T-helper 1 cell (primary cell): ENCODE measurements at regions not wholly inside any gene's neighbourhood (a gene's known extent, or its start where the extent isn't known, plus 50 kb on each side); places are given as distances from the start of the nearest gene placed in this dataset.

Source experiments
- DNase-seq, 5 donors: peaks; one replicate each; pipeline ENCODE4 v3.0.0-alpha.2; 2012 to 2020

- DNase-seq = no peak
These were observed 293.1 kb downstream of the ARHGAP12 start for GRCh38 chr10:31635415-31636065.

DNA sequence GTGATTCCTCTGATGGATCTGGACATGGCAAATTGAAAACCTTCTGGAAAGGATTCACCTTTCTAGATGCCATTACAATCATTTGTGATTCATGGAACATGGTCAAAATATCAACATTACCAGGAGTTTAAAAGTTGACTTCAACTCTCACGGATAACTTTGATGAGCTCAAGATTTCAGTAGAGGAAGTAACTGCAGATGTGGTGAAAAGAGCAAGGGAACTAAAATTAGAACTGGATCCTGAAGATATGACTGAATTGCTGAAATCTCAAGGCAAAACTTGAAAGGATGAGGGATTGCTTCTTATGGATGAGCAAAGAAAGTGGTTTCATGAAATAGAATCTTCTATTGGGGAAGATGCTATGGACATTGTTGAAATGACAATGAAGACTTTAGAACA lies 293.6 kb downstream of the ARHGAP12 start:
- no peak for DNase-seq

DNA sequence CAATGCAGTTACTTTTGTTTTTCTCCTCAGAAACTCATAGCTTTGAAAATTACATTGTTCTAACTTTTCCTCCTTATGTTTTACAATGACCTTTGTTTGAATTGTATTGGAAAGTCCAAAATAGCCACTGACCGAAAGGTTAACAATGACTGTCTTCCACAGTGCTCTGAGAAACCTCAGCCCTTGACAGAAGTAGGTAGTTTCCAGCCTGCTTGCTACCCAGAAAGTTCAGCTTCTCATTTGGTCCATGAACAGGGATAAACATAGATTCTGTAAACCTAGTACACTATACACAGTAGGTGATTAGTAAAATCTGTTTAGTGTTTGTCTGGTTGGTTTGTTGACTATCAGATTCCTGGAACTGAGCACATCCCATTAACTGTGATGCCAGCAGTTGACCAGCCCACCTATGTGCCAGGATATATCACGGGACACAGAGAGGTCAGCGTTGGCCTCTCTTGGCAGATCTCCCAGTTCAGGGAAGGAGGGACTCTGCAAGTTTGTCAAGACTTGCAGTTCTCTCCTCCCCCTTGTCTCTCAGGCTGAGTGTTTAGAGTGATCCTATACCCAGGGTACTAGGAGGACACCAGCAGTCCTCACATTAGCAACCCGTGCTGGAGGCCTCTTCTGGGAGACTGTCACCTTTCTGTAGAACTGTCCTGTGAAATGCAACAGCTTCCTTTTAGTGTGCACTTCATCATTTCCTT lies 297.6 kb downstream of the ARHGAP12 start:
- DNase-seq = no peak

DNA sequence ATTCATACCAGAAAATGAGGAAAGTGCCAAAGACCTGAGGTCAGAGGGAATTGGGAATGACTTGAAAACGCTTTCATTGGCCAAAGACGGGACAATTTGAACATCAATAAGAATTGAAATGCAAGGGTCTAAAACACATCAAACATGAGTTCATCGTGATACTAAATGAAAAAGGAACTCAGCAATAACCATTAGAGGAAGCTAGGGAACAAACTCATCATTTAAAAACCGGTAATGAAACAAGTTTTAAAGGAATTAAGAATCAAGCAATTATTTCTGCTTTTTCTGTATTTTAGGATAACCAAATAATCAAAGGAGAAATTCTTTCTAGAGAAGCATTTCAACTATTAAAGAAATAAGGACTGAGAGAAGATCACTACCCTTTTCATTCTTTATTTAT lies 303.1 kb downstream of the ARHGAP12 start:
- DNase-seq = no peak

GRCh38 chr10:31624611-31625010 lies 304.0 kb downstream of the ARHGAP12 start:
- no peak for DNase-seq

- DNase-seq = no peak
These were observed 304.7 kb downstream of the ARHGAP12 start for GRCh38 chr10:31623947-31624346.

- no peak for DNase-seq
These were observed 304.4 kb downstream of the ZEB1 start for GRCh38 chr10:31623466-31623865.

DNA sequence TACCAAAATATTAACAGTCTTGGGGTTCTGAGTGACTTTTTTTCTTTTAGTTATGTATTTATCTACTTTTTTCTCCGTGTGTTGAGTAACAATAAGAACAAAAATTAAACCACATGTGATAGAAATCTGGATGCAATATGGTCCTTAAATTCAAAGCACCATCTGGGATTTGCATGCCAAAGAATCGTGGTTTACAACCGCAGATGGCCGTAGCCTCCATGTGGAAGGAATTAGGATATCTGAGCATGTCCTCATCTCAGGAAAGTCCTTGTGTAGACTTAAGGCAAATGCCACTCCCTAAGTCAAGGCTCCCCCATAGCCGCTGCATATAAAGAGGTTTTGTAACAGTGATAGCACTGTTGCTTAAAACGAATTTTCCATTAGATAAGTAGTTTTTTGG lies 304.0 kb downstream of the ZEB1 start:
- no peak for DNase-seq

GRCh38 chr10:31621733-31622132 lies 302.7 kb downstream of the ZEB1 start:
- no peak for DNase-seq

- no peak for DNase-seq
These were observed 301.5 kb downstream of the ZEB1 start for GRCh38 chr10:31620226-31621151.

DNA sequence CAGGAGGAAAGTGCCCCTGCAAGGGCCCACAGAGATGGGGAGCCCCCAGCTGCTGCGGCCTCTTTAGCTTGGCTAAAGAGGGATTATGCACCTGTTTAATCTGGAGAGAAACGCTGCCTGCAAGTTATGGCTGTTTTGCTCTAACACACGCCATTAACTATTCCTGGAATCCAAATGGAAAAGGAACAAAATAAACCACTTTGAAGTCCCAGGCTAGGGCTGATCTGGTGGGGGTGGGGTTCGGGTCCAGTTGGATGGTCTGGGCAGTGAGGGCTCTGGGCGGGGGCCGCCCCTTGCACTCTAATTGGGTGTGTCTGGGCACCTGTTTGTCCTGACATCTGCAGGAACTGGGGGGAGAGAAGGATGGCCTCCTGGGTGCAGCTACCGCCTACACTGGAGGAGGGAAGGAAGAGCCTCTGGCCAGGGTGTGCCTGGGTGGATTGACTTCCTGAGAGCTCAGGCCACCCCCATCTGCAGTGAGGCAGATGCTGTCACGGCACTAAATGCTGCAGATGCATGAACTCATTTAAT lies 300.6 kb downstream of the ZEB1 start:
- no peak for DNase-seq

GRCh38 chr10:31618541-31619291 lies 299.7 kb downstream of the ZEB1 start:
- DNase-seq = no peak

GRCh38 chr10:31617757-31618156 lies 298.7 kb downstream of the ZEB1 start:
- no peak for DNase-seq

- DNase-seq = no peak
These were observed 298.1 kb downstream of the ZEB1 start for GRCh38 chr10:31617133-31617532.

DNA sequence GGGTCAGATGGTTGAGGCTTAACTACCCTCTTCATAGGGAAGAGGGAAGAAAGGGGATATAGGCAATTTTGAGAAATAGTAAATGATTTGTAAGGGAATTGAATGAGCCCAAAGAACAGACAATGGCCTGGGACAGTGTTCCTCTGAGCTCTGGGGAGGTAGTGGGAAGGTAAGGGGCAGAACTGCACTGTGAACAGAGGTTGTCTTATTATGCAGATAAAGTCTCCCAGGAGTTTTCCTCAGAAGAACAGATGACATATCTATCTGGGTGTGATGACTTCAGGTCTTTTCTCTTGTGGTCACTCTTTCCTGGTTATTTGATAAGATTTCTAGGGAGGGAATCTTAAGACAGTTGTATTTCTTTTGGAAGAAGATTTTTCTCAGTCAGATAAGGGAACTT lies 296.1 kb downstream of the ZEB1 start:
- DNase-seq = no peak

- DNase-seq = no peak
These were observed 295.6 kb downstream of the ZEB1 start for GRCh38 chr10:31614611-31615010.

- no peak for DNase-seq
These were observed 293.1 kb downstream of the ZEB1 start for GRCh38 chr10:31612082-31612481.

- no peak for DNase-seq
These were observed 292.1 kb downstream of the ZEB1 start for GRCh38 chr10:31611161-31611560.

DNA sequence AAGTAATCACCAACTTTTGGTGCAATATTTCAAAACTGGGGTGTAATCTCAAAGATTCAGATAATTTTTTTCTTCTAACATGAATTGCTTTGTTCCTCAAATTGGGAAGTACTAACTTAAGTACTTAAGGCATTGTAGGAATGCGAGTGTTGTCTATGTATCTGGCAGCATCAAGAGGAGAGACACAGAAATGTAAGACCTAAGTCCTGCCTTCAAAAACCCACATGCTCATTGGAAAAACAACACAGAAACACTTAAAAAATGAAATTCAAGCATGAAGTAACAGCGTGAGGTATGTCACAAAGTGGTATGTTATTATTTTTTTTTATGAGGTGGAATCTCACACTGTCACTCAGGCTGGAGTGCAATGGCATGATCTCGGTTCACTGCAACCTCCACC lies 288.5 kb downstream of the ZEB1 start:
- DNase-seq = no peak

GRCh38 chr10:31606841-31607240 lies 287.8 kb downstream of the ZEB1 start:
- DNase-seq = no peak

- DNase-seq = no peak
These were observed 287.0 kb downstream of the ZEB1 start for GRCh38 chr10:31605861-31606525.

DNA sequence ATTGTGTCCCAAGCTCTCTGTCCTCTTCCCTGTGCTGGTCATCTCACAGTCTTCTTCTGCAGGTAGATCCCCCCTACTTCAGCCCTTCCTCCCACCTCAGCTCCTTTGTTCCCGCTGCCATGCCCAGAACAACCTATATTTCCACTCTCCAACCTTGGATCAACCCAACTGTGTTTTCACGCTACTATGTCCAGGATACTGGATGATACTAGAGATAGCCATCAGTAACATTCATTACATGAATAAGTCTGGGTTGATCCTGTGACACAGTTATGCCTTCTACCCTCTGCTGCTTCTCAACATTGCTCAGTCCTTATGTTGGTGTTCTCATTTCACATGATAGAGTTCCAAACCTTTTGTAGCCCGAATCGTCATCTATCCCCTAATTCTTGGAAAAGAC lies 286.4 kb downstream of the ZEB1 start:
- DNase-seq = no peak
